ENCODE measurements at regions not wholly inside any gene's neighbourhood (a gene's known extent, or its start where the extent isn't known, plus 50 kb on each side); places are given as distances from the start of the nearest gene placed in this dataset.

DNA sequence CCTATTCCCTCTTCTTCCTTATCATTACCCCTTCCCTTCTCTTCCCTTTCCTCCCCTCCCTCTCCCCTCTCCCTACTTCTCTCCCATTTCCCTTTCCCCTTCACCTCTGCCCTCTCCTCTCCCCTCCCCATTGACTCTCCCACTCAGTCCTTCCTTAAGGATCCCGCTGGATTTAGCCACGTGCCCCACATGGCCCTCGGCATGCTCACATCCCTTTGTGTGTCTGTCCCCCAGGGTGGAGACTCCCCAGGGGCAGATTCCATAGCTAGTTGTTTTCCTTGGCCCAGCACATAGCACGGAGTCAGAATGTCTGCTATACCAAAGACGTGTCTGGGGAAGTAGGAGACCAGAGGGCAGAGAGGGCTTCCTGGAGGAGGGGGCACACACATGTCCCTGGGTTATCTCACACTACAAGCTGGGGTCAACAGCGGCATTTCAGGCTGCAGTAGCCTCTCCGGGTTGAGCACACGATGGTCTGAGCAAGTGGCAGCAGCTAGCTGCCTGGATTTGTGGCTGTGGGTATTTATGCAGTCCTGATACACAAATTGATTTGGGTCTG, 487.0 kb downstream of the TBC1D22A start:
- TF ChIP-seq, protein P1, sequence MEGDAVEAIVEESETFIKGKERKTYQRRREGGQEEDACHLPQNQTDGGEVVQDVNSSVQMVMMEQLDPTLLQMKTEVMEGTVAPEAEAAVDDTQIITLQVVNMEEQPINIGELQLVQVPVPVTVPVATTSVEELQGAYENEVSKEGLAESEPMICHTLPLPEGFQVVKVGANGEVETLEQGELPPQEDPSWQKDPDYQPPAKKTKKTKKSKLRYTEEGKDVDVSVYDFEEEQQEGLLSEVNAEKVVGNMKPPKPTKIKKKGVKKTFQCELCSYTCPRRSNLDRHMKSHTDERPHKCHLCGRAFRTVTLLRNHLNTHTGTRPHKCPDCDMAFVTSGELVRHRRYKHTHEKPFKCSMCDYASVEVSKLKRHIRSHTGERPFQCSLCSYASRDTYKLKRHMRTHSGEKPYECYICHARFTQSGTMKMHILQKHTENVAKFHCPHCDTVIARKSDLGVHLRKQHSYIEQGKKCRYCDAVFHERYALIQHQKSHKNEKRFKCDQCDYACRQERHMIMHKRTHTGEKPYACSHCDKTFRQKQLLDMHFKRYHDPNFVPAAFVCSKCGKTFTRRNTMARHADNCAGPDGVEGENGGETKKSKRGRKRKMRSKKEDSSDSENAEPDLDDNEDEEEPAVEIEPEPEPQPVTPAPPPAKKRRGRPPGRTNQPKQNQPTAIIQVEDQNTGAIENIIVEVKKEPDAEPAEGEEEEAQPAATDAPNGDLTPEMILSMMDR (conservative IDR thresholded peaks at IDR 0.05), result no peak
- no peak overlapping the region for H3K27ac ChIP-seq

DNA sequence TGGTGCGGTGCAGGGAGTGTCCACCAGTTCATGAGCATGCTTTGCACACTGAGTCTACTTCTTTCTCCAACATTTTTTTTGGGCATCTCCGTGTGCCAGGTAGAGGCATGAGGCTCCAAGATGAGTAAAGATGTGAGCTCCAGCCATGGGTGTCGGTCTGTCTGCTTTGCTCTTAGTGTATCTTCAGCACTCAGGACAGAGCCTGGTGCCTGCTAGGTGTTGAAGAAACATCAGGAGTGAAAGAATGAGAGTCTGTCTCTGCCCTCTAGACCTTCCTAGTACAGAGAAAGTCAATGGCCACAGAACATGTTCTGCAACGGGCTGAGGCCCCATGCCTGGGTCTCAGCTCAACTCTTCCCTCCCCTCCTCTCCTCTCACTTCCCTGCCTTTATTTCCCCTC, 486.5 kb downstream of the TBC1D22A start:
- no peak overlapping the region for H3K27ac ChIP-seq
- TF ChIP-seq, protein P1 (conservative IDR thresholded peaks at IDR 0.05), result no peak

DNA sequence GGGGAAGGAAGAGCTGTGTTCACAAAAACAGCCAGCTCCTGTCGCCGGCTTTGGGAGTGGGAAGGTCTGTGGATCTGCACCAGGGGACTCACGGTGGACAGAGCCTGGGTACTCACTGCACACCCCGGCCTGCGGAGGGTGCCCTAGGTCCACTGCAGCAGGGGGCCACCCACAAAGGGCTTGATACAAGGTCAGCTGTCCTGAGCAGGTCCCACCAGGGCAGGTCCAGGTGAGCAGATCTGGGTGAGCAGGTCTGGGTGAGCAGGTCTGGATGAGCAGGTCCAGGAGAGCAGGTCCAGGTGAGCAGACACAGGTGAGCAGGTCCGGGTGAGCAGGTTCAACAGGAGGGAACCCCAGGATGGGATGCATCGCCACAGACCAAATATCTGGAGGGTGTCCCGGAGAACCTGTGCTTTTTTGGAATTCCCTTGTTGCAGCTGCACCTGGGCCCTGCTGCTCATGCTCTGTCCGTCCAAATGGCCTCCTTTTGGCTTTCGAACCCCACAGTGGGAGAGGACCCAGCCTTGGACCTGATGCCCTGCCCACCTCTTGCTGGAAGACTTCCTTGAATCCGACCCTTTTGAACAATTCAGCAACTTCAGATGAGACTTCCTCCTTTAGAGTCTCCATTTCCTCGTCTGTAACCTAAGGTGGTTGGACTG, 485.3 kb downstream of the TBC1D22A start:
- TF ChIP-seq, protein P1 (conservative IDR thresholded peaks at IDR 0.05), result no peak
- H3K27ac ChIP-seq, result no peak overlapping the region

DNA sequence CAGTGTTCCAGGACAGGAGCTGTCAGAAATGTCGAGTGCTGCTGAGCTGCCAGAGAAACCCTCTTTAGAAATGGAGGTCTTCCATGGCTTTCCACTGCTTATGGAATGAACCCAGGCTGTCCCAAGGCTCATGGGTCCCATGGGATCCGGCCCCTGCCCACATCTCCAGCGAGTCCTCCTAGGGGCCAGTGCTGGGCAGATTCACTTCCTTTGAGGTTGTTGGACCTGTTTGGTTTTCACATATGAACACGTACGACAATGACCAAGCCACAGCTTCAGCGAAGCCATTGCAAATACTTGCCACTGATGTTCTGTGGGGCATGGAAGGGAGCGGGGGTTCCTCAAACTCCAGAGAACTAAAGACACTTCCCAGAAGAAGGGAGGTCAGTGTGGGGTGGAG, 483.3 kb downstream of the TBC1D22A start:
- H3K27ac ChIP-seq, result no peak overlapping the region
- TF ChIP-seq, protein P1 (conservative IDR thresholded peaks at IDR 0.05), result no peak

DNA sequence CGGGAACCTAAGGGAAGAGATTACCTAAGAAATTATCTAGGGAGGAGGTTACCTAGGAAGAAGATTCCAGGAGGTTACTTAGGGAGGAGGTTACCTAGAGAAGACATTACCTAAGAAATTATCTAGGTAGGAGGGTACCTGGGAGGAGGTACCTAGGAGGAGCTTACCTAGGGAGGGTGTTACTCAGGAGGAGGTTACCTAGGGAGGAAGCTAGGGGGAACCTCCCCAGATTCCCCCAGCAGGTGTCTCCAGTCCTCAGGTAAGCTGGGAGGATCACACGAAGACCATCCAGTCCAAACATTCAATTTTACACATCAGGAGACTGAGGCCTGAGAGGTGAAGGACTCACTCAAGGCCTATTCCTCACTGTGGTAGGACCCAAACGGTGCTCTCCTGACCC, 482.8 kb downstream of the TBC1D22A start:
- H3K27ac ChIP-seq, result no peak overlapping the region
- TF ChIP-seq, protein P1 (conservative IDR thresholded peaks at IDR 0.05), result no peak

DNA sequence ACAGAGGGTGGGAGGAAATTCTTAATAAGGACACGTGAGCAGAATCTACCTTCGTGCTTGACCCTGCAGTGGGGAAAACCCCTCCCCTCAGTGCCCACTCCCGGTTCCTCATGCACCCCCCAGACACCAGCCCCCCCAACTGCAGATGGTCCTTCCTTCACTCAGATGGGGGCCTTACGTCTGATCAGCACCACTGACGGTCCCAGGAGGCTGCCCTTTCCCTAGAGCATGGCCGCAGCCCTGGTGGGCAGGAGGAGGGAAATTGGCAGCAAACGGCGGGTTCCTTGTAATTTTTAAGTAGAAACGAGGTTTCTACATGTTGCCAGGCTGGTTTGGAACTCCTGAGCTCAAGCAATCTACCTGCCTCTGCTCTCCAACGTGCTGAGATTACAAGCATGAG, 477.7 kb downstream of the TBC1D22A start:
- TF ChIP-seq, protein P1 (conservative IDR thresholded peaks at IDR 0.05), result no peak
- H3K27ac ChIP-seq, result no peak overlapping the region

DNA sequence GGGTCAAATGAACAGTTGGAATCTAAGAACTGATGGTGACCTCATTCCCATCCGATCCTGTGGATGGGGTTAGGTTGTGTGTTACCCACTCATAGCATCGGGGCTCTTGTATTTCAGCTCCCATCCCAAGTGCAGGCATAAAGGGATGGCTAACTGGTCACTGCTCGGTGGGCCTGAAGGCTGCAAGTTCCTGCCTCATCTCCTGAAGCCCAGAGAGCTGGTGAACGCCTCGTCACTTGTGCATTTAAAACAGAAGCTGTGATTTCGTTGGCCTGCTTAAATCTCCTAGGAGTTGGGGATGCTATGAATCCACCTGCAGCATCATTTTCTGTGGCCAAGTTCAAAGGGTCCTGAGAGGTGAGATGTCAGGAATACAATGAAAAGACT, 477.0 kb downstream of the TBC1D22A start:
- H3K27ac ChIP-seq, result no peak overlapping the region
- TF ChIP-seq, protein P1 (conservative IDR thresholded peaks at IDR 0.05), result no peak

Data from VCaP (cell line).